Epithelial cell of esophagus (primary cell): ENCODE measurements at regions not wholly inside any gene's neighbourhood (a gene's known extent, or its start where the extent isn't known, plus 50 kb on each side); places are given as distances from the start of the nearest gene placed in this dataset.
A peak's percentile ranks its signal among the peaks of the same experiment; 100 is the strongest.

Experiments used
- DNase-seq: peaks from one replicate; pipeline ENCODE4 v3.0.0; 2010; ENCODE audit warnings: low read depth
- H3K4me3 ChIP-seq: 2 replicates; pipeline ENCODE4 v1.5.1; 2011; ENCODE audit warnings: mild to moderate bottlenecking, low read length, control low read depth
- TF ChIP-seq, protein P1 (sequence below): IDR thresholded peaks from 2 replicates; pipeline ENCODE4 v1.5.1; 2011; ENCODE audit warnings: low read depth, mild to moderate bottlenecking, low read length, control low read depth, inconsistent platforms; ENCODE audit not compliant: insufficient read depth; ENCODE audit errors: missing control alignments

DNA sequence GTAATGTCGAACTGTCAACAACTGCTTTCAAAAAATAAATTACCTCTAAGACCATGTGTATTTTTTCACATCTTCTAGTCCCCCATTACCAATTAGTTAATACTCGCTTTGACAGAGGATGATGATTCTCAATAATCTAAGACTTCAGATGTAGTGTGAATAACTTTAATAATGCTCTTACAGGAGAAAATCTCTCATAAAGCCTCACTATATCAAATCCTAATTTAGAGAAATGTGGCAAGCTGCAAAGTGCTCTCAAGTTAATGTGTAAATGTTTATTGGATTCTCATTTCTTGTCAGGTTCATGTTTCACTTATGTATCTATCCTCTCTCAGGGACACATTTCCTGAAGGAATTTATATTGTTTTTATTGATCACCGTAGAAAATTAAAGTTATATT, 223.9 kb downstream of the CDH7 start:
- TF ChIP-seq, protein P1, sequence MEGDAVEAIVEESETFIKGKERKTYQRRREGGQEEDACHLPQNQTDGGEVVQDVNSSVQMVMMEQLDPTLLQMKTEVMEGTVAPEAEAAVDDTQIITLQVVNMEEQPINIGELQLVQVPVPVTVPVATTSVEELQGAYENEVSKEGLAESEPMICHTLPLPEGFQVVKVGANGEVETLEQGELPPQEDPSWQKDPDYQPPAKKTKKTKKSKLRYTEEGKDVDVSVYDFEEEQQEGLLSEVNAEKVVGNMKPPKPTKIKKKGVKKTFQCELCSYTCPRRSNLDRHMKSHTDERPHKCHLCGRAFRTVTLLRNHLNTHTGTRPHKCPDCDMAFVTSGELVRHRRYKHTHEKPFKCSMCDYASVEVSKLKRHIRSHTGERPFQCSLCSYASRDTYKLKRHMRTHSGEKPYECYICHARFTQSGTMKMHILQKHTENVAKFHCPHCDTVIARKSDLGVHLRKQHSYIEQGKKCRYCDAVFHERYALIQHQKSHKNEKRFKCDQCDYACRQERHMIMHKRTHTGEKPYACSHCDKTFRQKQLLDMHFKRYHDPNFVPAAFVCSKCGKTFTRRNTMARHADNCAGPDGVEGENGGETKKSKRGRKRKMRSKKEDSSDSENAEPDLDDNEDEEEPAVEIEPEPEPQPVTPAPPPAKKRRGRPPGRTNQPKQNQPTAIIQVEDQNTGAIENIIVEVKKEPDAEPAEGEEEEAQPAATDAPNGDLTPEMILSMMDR, result no peak
- no peak for DNase-seq
- H3K4me3 ChIP-seq, result no peak overlapping the region

DNA sequence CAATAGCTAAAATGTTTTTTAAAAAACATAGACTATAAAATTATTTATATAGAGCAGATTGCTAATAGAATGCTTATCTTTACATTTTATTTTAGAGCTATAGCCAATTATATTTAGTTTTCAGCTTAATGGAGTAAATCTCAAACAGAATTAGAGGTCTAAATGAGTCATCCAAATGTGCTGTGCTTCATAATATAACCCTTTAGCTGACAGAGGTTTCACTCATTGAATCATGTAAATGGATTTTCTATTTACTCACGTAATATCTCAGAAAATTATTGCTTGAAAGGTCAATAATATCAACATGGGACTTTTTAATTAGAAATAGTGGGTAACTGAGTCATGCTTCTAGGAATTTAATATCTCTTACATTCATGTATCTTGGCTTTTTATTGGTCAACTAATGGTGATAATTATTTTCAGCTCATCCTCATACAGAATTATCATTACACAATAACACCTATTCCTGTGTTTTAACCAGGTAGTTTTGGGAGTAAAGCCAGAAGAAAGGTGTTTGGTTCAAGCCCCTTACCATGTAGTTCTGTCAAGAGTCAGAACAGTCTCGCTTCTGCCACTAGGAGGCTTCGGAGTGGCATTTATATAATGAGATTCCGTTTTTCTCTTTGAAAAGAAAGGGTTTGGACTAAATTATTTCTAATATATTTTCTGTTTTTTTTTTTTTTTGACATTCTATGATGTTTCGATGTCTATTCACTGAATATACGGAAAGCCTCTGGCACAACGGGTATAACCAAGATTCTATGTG, 217.6 kb downstream of the CDH7 start:
- H3K4me3 ChIP-seq, result no peak overlapping the region
- DNase-seq, result no peak
- TF ChIP-seq, protein P1, result peak; percentile 56

DNA sequence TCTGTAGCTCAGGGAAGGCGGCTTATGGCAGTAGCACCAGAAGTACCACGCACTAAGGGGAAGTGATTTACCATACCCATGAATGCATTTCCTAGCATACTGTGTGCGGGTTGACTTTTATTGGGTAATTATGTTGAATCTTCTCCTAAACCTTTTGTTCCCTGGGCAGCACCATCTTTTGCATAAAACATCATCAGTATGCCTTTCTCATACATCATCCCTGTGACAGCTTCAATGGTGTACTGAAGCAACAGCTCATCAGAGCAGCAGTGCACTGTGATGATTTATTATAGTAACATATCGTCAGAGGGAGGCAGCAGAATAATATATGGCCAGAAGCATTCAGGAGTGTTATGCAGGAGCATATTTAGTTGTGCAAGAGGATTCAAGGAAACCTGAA, 204.9 kb downstream of the CDH7 start:
- no peak overlapping the region for H3K4me3 ChIP-seq
- no peak for DNase-seq
- TF ChIP-seq, protein P1, result no peak

DNA sequence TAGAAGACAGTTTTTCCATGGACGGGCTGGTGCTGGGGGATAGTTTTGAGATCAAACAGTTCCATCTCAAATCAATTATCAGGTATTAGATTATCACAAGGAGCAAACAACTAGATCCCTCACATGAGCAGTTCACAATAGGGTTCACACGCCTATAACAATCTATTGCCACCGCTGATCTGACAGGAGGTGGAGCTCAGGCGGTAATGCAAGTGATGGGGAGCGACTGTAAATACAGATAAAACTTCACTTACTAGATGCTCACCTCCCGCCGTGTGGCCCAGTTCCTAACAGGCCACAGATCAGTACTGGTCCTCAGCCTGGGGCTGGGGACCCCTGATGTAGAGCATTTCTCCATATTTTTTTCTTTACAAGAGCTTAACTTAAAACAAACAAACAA, 203.6 kb downstream of the CDH7 start:
- H3K4me3 ChIP-seq, result no peak overlapping the region
- TF ChIP-seq, protein P1, result no peak

DNA sequence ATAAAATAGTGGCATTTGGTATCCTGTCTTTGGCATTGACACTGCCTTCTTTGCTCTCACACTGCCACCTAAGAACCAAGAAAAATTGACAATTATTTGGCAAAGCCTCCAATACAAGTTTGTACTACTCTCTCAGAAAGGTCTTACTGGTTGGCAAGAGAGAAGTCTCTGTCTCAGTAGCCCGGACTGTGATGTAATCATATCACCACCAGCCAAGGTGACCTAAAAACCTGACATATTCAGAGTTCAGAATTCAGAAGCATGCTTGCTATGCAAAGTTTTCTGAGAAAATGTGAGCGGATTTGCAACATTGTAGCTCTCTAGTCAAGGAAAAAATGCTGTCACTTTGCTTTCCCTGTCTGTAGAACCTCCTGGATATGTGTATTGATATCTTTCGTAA, 196.0 kb downstream of the CDH7 start:
- TF ChIP-seq, protein P1, result no peak
- no peak for DNase-seq

More for the DNA sequence above, 203.6 kb downstream of the CDH7 start:
- DNase-seq, result no peak

DNA sequence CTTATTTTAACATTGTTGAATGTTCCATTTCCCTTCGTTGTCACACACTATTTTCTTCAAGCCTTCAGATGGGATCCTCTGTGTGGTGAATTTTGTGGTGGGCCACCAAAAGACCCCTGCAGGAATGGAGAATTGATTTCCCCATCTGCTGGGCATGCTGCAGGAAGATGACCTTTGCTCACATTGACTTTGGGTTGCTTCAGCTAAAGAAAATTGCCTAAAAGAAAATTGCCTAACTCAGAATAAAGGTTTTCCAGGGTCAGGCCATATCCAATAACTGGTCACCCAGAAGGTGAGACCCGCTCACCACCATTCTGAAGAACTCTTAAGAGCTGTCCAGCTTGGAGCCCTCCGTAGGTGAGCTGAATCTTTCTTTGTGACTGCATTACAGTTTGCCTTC, 192.5 kb downstream of the CDH7 start:
- no peak for DNase-seq
- no peak overlapping the region for H3K4me3 ChIP-seq
- TF ChIP-seq, protein P1, result no peak

More for the DNA sequence above, 196.0 kb downstream of the CDH7 start:
- no peak overlapping the region for H3K4me3 ChIP-seq

DNA sequence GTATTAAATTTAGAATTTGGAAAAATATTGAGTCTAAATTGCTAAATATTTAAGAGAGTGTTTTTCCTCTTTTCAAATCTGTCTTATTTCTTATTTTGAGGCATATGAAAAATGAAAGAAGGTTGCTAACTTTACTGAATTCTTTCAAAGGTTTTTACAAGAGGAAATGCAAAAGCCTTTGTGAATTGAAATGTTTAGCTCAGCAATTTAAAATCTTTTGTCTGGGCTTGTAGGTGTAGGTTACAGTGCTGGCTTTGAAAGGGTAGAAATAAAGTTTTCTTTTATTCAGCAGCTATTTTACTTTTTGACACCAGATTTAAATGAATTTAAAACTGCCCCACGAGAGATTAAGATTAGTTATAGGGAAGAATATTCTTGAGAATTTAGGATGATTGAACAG, 192.0 kb downstream of the CDH7 start:
- peak; percentile 15 for DNase-seq
- TF ChIP-seq, protein P1, result no peak
- no peak overlapping the region for H3K4me3 ChIP-seq
